ENCODE measurements at regions not wholly inside any gene's neighbourhood (a gene's known extent, or its start where the extent isn't known, plus 50 kb on each side); places are given as distances from the start of the nearest gene placed in this dataset.
A peak's percentile ranks its signal among the peaks of the same experiment; 100 is the strongest.

GRCh38 chr4:177671845-177672244 is 229.6 kb upstream of the AGA start:
- DNase-seq (ENCODE audit: low read depth): no peak
- TF ChIP-seq CTCF (conservative IDR thresholded peaks at IDR 0.05; ENCODE audit: low read depth, low read length): no peak
- no peak overlapping the region for H3K4me3 ChIP-seq (ENCODE audit: low read depth, low read length)

- DNase-seq (ENCODE audit: low read depth): no peak
- no peak for TF ChIP-seq CTCF (conservative IDR thresholded peaks at IDR 0.05; ENCODE audit: low read depth, low read length)
- H3K4me3 ChIP-seq (ENCODE audit: low read depth, low read length): no peak overlapping the region
These were observed 231.8 kb upstream of the AGA start for GRCh38 chr4:177673985-177674489.

- no peak for TF ChIP-seq CTCF (conservative IDR thresholded peaks at IDR 0.05; ENCODE audit: low read depth, low read length)
These were observed 238.1 kb upstream of the AGA start for GRCh38 chr4:177680308-177680707.

GRCh38 chr4:177681902-177682301 is 239.7 kb upstream of the AGA start:
- TF ChIP-seq CTCF (conservative IDR thresholded peaks at IDR 0.05; ENCODE audit: low read depth, low read length): no peak
- H3K4me3 ChIP-seq (ENCODE audit: low read depth, low read length): no peak overlapping the region
- DNase-seq (ENCODE audit: low read depth): no peak

More at GRCh38 chr4:177680308-177680707, 238.1 kb upstream of the AGA start:
- DNase-seq (ENCODE audit: low read depth): no peak
- no peak overlapping the region for H3K4me3 ChIP-seq (ENCODE audit: low read depth, low read length)

- TF ChIP-seq CTCF (conservative IDR thresholded peaks at IDR 0.05; ENCODE audit: low read depth, low read length): no peak
- no peak overlapping the region for H3K4me3 ChIP-seq (ENCODE audit: low read depth, low read length)
- no peak for DNase-seq (ENCODE audit: low read depth)
These were observed 244.9 kb upstream of the AGA start for GRCh38 chr4:177687117-177687516.

- DNase-seq (ENCODE audit: low read depth): no peak
- TF ChIP-seq CTCF (conservative IDR thresholded peaks at IDR 0.05; ENCODE audit: low read depth, low read length): no peak
- no peak overlapping the region for H3K4me3 ChIP-seq (ENCODE audit: low read depth, low read length)
These were observed 250.7 kb upstream of the AGA start for GRCh38 chr4:177692907-177693306.

GRCh38 chr4:177696438-177696966 is 254.3 kb upstream of the AGA start:
- H3K4me3 ChIP-seq (ENCODE audit: low read depth, low read length): no peak overlapping the region
- no peak for TF ChIP-seq CTCF (conservative IDR thresholded peaks at IDR 0.05; ENCODE audit: low read depth, low read length)
- peak; percentile 42 for DNase-seq (ENCODE audit: low read depth)

Measured in epithelial cell of proximal tubule (primary cell).